Loucy (cell line): ENCODE measurements at regions not wholly inside any gene's neighbourhood (a gene's known extent, or its start where the extent isn't known, plus 50 kb on each side); places are given as distances from the start of the nearest gene placed in this dataset.

Experiments used
- H2AFZ ChIP-seq: fragments of 200-600 bp; sonication (generic); 2 replicates; pipeline ENCODE4 v1.6.0; 2016; ENCODE audit warnings: antibody characterized with exemption, mild to moderate bottlenecking, low read length, moderate library complexity
- H3F3A ChIP-seq: fragments of 200-600 bp; 2 replicates; pipeline ENCODE4 v1.6.0; 2016; ENCODE audit warnings: antibody characterized with exemption, low read depth, mild to moderate bottlenecking
- H3K27me3 ChIP-seq: fragments of 200-600 bp; sonication (generic); 2 replicates; pipeline ENCODE4 v1.6.1; 2014; ENCODE audit warnings: low read length, mild to moderate bottlenecking; ENCODE audit not compliant: insufficient read depth, poor library complexity, severe bottlenecking
- H3K36me3 ChIP-seq: fragments of 200-600 bp; sonication (generic); 2 replicates; pipeline ENCODE4 v1.6.1; 2016; ENCODE audit warnings: low read length; ENCODE audit not compliant: insufficient read depth
- H3K4me1 ChIP-seq: fragments of 200-600 bp; sonication (generic); 2 replicates; pipeline ENCODE4 v1.5.1; 2014; ENCODE audit warnings: low read length, mild to moderate bottlenecking; ENCODE audit not compliant: insufficient read depth, poor library complexity, severe bottlenecking
- H3K4me2 ChIP-seq: fragments of 200-600 bp; sonication (generic); 2 replicates; pipeline ENCODE4 v1.6.0; 2014; ENCODE audit warnings: antibody characterized with exemption, low read length, low read depth, mild to moderate bottlenecking; ENCODE audit not compliant: poor library complexity, severe bottlenecking
- H3K4me3 ChIP-seq: fragments of 200-600 bp; sonication (generic); 2 replicates; pipeline ENCODE4 v1.5.1; 2014; ENCODE audit warnings: low read length, mild to moderate bottlenecking, mixed read lengths; ENCODE audit not compliant: poor library complexity, severe bottlenecking
- H3K79me2 ChIP-seq: fragments of 200-600 bp; sonication (generic); 2 replicates; pipeline ENCODE4 v1.6.1; 2014; ENCODE audit warnings: low read length; ENCODE audit not compliant: insufficient read depth
- H3K9ac ChIP-seq: fragments of 200-600 bp; sonication (generic); 2 replicates; pipeline ENCODE4 v1.6.0; 2014; ENCODE audit warnings: mild to moderate bottlenecking, low read depth, low read length, moderate library complexity; ENCODE audit not compliant: poor library complexity, severe bottlenecking
- H3K9me2 ChIP-seq: fragments of 200-600 bp; sonication (generic); replicated peaks from 2 replicates; pipeline ENCODE4 v1.6.1; 2016; ENCODE audit warnings: low read depth, low read length, mixed read lengths
- H3K9me3 ChIP-seq: fragments of 200-600 bp; sonication (generic); 2 replicates; pipeline ENCODE4 v1.6.1; 2014; ENCODE audit warnings: mild to moderate bottlenecking, antibody characterized with exemption, low read length, low read depth; ENCODE audit not compliant: insufficient read depth
- H4K20me1 ChIP-seq: fragments of 200-600 bp; sonication (generic); 2 replicates; pipeline ENCODE4 v1.6.0; 2014; ENCODE audit warnings: antibody characterized with exemption, low read length, mild to moderate bottlenecking; ENCODE audit not compliant: insufficient read depth, poor library complexity, severe bottlenecking
- CTCF ChIP-seq: fragments of 200-600 bp; sonication (generic); conservative IDR thresholded peaks from 2 replicates; pipeline ENCODE4 v1.5.1; 2014; ENCODE audit warnings: mild to moderate bottlenecking, antibody characterized with exemption, low read length
- EZH2phosphoT487 ChIP-seq: fragments of 200-600 bp; IDR thresholded peaks from 2 replicates; pipeline ENCODE4 v1.6.1; 2018; ENCODE audit warnings: antibody characterized with exemption, mild to moderate bottlenecking, moderate library complexity, borderline replicate concordance

DNA sequence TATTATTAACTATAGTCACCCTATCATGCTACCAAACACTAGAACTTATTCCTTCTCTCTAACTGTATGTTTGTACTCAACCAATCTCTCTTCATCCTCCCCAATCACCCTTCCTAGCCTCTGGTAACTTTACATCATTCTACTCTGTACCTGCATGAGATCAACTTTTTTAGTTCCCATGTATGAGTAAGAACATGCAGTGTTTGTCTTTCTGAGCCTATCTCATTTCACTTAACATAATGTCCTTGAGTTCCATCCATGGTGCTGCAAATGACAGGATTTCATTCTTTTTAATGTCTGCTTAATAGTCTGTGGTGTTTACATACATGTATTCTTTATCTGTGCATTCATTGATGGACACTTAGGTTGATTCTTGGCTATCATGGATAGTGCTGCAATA, 108.9 kb upstream of the RFX8 start:
- no peak overlapping the region for H2AFZ ChIP-seq
- TF ChIP-seq CTCF (no peak), EZH2phosphoT487 (no peak)

GRCh38 chr2:101581675-101582299, 106.9 kb upstream of the RFX8 start:
- no peaks in the 10 kb centered on the region for H3K4me1 ChIP-seq
- H3K9ac ChIP-seq = no peak overlapping the region
- H3K9me2 ChIP-seq = no peaks in the 10 kb centered on the region
- no peaks in the 10 kb centered on the region for H3K36me3 ChIP-seq
- no peaks in the 10 kb centered on the region for H3K27me3 ChIP-seq
- H2AFZ ChIP-seq = no peak overlapping the region
- no peak for TF ChIP-seq EZH2phosphoT487
- no peak for TF ChIP-seq CTCF
- H3K79me2 ChIP-seq = no peaks in the 10 kb centered on the region
- H3K9me3 ChIP-seq = no peaks in the 10 kb centered on the region
- no peak overlapping the region for H3K4me3 ChIP-seq
- no peaks in the 10 kb centered on the region for H4K20me1 ChIP-seq
- H3F3A ChIP-seq = no peaks in the 10 kb centered on the region
- H3K4me2 ChIP-seq = no peak overlapping the region

More for the DNA sequence above, 108.9 kb upstream of the RFX8 start:
- H3K79me2 ChIP-seq = no peaks in the 10 kb centered on the region
- H3K9me2 ChIP-seq = no peaks in the 10 kb centered on the region
- H3K9ac ChIP-seq = no peak overlapping the region
- H3K4me3 ChIP-seq = no peak overlapping the region
- no peaks in the 10 kb centered on the region for H3K27me3 ChIP-seq
- no peak overlapping the region for H3K4me2 ChIP-seq
- H3K36me3 ChIP-seq = no peaks in the 10 kb centered on the region
- no peaks in the 10 kb centered on the region for H3K4me1 ChIP-seq
- no peaks in the 10 kb centered on the region for H4K20me1 ChIP-seq
- no peaks in the 10 kb centered on the region for H3F3A ChIP-seq
- H3K9me3 ChIP-seq = no peaks in the 10 kb centered on the region

DNA sequence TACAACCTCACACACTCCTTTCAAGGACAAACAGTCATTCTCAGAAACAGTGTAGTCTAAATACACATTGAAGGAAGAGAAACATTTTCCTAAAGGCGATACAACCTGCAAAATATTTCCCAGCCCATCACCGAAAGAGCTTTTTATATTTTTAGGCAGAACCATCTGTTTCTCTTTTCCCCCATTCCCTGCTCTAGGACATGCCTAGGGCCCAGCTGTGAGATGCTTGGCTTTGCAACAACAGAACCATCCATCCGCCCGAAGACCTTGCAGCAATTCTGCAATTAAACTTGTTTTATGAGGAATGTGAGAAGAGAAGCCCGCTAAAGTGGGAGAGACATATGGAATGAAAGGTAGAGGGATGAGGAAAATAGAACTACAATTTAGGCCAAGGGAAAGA, 105.6 kb upstream of the RFX8 start:
- Histone ChIP-seq H2AFZ (no peak overlapping the region), H3K9ac (no peak overlapping the region), H3K27me3 (no peaks in the 10 kb centered on the region), H3K79me2 (no peaks in the 10 kb centered on the region), H3K4me1 (no peaks in the 10 kb centered on the region), H3K9me3 (no peaks in the 10 kb centered on the region), H3K4me2 (no peak overlapping the region), H3K36me3 (no peaks in the 10 kb centered on the region), H3F3A (no peaks in the 10 kb centered on the region), H4K20me1 (no peaks in the 10 kb centered on the region), H3K4me3 (no peak overlapping the region), H3K9me2 (no peaks in the 10 kb centered on the region)
- TF ChIP-seq EZH2phosphoT487 (no peak), CTCF (no peak)
